NCI-H2081 treated with DMSO at 0.1 percent for 48 hours (cell line): ENCODE measurements at regions not wholly inside any gene's neighbourhood (a gene's known extent, or its start where the extent isn't known, plus 50 kb on each side); places are given as distances from the start of the nearest gene placed in this dataset.
"Not testable (repeated sequence)": the region's sequence is repeated elsewhere in the genome, so short reads cannot be mapped to it uniquely, and the experiment has no call there.

Experiments used
- DNase-seq: peaks from one replicate; lab custom pipeline; 2025; lab: John Stamatoyannopoulos, UW

- DNase-seq: no peak
Measured at GRCh38 chr18:45342166-45342565, 273.1 kb upstream of the SLC14A2 start.

- DNase-seq: no peak
Measured at GRCh38 chr18:45342653-45343052, 272.6 kb upstream of the SLC14A2 start.

DNA sequence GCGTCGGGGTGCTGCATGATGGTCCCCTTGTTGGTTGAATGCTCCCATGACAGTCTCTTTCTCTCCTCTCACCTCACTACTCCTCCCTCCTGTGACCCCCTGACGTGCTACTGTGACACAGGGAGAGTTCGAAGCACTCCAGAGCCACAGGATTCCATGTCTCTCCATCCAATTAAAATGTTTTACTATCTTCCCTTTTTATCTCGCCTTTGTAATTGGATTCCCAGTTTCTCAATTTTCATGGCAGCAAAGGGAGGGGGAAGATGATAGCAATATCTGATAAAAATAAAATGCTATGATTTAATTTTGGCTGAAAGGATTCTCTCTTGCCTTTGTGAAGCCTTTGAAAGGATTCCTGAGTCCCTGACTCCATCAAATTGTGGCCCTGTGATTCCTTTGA, 271.9 kb upstream of the SLC14A2 start:
- no peak for DNase-seq

GRCh38 chr18:45344680-45345079, 270.6 kb upstream of the SLC14A2 start:
- not testable (repeated sequence) for DNase-seq

GRCh38 chr18:45349019-45349418, 266.3 kb upstream of the SLC14A2 start:
- DNase-seq: no peak

DNA sequence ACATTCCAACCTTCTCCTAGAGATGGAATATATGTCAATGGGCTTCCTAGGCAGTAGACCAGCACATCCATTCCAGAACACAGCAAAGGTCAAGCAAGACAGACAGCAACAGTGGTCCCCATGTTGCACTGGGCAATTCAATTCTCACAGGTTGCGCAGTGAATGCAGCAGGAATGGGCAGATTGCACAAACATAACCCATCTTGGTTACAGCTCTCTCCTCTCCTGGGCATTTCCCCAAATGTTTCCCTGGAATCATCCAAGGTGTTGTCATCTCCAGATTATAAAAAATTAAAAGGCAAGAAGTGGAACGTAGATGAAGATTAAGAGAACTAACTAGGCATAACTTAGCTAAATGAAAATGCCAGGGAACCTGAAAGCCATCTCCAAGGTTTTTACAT, 265.8 kb upstream of the SLC14A2 start:
- DNase-seq: no peak

GRCh38 chr18:45350404-45351156, 264.7 kb upstream of the SLC14A2 start:
- DNase-seq: no peak

GRCh38 chr18:45352874-45353273, 262.4 kb upstream of the SLC14A2 start:
- no peak for DNase-seq

DNA sequence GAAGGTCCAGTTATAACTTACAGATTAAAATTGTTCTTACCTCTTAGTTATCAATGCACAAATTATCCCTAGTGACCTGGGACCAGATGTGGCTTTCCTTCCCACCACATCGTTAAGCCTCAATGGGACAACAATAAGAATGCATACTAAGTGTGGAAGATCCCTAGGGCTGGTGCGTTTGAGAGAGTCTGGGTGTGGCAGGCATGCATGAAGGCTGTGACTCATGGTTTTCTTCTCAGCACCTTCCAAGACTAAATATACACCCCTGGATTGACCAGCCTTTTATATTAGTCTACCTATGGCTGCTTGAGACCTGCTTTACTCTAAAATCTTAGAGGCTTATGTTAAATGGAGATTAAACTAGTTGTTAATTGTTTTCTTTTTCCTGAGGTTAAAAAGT, 261.7 kb upstream of the SLC14A2 start:
- no peak for DNase-seq

GRCh38 chr18:45355944-45356520, 259.2 kb upstream of the SLC14A2 start:
- no peak for DNase-seq

DNA sequence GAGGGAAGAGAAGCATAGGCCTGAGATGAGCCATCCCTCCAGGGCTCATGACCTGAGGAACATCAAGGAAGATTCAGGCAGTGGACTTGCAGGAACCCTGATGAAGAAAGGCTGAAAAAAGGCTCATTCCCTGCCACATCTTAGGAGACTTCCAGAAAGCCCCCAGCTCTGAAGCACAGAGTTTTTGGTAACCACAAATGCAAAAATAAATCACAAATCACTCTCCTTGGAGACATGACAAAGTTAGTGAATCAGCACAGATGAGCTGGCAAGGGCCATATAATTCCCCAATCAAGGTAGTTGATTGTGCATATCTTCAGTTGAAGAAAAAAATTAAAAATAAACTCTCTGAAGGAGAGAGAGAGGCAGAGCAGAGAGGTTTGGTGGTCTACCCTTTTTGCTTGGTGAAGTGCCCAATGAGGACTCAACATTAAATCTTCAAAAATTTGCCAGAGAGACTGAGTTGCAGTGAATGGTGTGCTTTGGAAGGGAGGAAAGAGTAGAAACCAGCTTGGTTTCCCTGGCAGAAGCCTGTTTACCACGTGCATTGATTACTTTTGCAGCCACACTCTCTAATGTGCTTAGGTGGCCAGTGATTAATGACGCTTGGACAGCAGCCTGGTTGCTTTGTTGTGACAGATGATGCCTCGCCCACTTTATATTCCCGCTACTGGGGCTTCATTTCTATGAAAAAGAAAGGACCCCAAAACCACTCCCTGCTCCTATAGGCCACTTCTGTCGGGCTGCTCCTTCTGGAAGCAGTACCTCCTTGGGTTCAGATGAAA, 257.4 kb upstream of the SLC14A2 start:
- no peak for DNase-seq

GRCh38 chr18:45359275-45360009, 255.8 kb upstream of the SLC14A2 start:
- peak; percentile 78 for DNase-seq

- no peak for DNase-seq
Measured at GRCh38 chr18:45361125-45361851, 254.0 kb upstream of the SLC14A2 start.

- DNase-seq: no peak
Measured at GRCh38 chr18:45363196-45363595, 252.1 kb upstream of the SLC14A2 start.

GRCh38 chr18:45365835-45366234, 249.4 kb upstream of the SLC14A2 start:
- no peak for DNase-seq

DNA sequence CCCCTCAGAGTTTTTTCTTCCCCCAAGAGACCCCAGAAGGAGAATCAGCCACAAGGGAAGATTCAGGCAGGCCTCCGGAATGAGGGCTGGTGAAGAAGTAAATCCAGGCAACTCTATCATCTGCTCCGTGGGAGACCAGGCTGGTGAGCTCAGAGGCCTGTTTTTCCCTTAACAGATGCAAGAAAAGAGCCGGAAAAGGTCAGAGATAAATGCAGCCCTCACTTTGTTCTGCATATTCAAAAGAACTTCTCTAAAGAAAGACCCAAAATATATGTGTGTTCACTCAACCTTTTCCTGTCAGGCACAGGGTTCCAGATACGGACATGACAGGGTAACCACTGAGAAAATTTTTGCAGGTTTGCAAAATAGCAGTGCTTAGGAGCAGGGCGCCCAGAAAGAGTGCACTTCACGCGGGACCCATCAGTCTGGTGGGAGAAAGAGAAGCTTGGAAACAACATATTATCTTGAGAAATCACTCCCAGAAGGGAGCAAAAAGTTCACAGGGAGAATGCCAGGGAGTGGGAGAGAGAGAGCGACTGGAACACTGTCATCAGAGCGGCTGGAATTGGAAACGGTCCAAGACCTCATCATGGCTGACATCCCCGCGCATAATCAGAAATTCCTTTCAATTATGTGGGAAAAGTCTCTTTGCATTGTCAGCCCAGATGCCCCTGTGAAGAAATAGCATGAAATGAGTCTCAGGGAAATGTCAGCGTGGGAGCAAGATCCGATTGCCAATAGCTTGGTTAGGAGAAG, 244.8 kb upstream of the SLC14A2 start:
- DNase-seq: no peak

GRCh38 chr18:45373286-45373880, 241.9 kb upstream of the SLC14A2 start:
- no peak for DNase-seq

GRCh38 chr18:45374236-45374635, 241.0 kb upstream of the SLC14A2 start:
- no peak for DNase-seq

DNA sequence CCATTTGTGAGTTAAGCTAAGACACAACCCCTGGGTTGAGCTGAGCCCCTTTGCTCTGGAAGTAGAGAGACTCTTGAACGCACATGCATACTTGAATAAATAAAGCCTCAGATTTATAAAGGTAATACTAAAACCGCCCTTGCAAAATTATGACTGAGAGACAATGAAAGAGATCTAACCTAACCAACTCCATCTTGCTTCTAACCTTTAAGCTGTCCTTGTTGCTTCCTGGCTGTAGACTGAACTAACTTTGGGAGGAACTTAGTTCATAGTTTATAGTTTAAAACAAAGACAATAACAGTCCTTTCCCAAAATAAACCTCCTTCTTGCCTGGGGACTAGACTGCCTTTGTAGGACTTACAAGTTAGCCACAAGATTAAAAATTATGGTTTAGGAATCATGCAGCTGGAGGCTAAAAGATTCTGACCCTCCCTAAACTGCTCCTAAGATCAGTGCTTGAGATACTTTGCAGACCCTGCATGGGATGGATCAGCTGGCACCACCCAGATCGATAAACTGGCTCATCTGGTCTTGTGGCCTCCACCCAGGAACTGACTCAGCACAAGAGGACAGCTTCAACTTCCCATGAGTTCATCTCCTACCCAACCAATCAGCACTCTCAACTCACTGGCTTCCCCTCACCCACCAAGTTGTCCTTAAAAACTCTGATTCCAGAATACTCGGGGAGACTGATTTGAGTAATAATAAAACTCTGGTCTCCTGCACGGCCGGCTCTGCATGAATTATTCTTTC, 240.2 kb upstream of the SLC14A2 start:
- DNase-seq: no peak

GRCh38 chr18:45376193-45376592, 239.1 kb upstream of the SLC14A2 start:
- no peak for DNase-seq
